ENCODE measurements at regions not wholly inside any gene's neighbourhood (a gene's known extent, or its start where the extent isn't known, plus 50 kb on each side); places are given as distances from the start of the nearest gene placed in this dataset.

DNA sequence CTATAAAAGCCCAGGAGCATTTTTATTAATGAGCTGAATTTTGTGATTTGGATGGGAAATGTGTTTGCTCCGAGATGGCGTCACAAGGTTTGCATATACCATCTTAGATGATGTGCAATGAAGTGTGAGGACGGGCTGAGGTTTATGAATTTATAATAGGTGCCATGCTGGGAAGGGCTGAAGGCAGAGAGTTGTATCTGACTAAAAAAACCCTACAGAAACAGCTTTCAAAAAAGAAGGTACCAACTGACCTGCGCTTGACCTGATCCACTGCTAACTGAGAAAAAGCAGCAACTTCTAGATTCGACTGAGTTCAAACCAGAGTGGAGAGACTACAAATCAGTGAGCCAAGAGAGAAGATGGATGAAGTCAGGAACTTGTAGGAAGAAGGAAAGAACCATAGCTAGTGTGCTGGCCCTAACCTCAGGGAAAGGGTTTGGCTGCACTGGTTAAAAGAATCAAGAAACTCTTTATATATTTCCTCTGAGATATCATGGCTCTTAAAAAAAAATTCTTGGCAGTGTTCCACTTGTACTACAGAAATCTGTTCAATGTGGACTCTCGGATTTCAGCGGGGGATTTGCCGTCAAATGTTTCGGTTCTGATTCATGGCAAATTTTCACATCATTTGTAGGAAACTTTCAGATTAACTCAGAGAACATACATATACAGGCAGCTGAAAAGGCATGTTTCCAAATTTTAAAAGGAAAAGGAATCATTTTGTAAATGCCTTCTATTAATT lies 56.5 kb upstream of the HDGFL1 start:
- TF ChIP-seq HNF4A (conservative IDR thresholded peaks at IDR 0.05) (no peak), JUND (IDR thresholded peaks at IDR 0.05) (no peak), FOXA2 (IDR thresholded peaks at IDR 0.05) (no peak), EGR1 (IDR thresholded peaks at IDR 0.05; ENCODE audit: low read depth in 2 of 2) (no peak), SP1 (IDR thresholded peaks at IDR 0.05) (no peak), RAD21 (IDR thresholded peaks at IDR 0.05) (no peak), RXRA (IDR thresholded peaks at IDR 0.05) (no peak), GABPA (IDR thresholded peaks at IDR 0.05 in 1 of 2, conservative IDR thresholded peaks at IDR 0.05 in 1 of 2) (no peak), HNF4G (IDR thresholded peaks at IDR 0.05) (no peak), NR2F2 (IDR thresholded peaks at IDR 0.05) (no peak), TAF1 (conservative IDR thresholded peaks at IDR 0.05) (no peak), YY1 (IDR thresholded peaks at IDR 0.05) (no peak)
- TF ChIP-seq, protein P1, sequence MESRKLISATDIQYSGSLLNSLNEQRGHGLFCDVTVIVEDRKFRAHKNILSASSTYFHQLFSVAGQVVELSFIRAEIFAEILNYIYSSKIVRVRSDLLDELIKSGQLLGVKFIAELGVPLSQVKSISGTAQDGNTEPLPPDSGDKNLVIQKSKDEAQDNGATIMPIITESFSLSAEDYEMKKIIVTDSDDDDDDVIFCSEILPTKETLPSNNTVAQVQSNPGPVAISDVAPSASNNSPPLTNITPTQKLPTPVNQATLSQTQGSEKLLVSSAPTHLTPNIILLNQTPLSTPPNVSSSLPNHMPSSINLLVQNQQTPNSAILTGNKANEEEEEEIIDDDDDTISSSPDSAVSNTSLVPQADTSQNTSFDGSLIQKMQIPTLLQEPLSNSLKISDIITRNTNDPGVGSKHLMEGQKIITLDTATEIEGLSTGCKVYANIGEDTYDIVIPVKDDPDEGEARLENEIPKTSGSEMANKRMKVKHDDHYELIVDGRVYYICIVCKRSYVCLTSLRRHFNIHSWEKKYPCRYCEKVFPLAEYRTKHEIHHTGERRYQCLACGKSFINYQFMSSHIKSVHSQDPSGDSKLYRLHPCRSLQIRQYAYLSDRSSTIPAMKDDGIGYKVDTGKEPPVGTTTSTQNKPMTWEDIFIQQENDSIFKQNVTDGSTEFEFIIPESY (IDR thresholded peaks at IDR 0.05) = no peak
- TF ChIP-seq, protein P2, sequence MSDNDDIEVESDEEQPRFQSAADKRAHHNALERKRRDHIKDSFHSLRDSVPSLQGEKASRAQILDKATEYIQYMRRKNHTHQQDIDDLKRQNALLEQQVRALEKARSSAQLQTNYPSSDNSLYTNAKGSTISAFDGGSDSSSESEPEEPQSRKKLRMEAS (IDR thresholded peaks at IDR 0.05) = no peak
- TF ChIP-seq, protein P3, sequence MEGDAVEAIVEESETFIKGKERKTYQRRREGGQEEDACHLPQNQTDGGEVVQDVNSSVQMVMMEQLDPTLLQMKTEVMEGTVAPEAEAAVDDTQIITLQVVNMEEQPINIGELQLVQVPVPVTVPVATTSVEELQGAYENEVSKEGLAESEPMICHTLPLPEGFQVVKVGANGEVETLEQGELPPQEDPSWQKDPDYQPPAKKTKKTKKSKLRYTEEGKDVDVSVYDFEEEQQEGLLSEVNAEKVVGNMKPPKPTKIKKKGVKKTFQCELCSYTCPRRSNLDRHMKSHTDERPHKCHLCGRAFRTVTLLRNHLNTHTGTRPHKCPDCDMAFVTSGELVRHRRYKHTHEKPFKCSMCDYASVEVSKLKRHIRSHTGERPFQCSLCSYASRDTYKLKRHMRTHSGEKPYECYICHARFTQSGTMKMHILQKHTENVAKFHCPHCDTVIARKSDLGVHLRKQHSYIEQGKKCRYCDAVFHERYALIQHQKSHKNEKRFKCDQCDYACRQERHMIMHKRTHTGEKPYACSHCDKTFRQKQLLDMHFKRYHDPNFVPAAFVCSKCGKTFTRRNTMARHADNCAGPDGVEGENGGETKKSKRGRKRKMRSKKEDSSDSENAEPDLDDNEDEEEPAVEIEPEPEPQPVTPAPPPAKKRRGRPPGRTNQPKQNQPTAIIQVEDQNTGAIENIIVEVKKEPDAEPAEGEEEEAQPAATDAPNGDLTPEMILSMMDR (IDR thresholded peaks at IDR 0.05; ENCODE audit: low read depth, low read length, missing input control) = no peak
- TF ChIP-seq, protein P4, sequence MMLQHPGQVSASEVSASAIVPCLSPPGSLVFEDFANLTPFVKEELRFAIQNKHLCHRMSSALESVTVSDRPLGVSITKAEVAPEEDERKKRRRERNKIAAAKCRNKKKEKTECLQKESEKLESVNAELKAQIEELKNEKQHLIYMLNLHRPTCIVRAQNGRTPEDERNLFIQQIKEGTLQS (IDR thresholded peaks at IDR 0.05) = no peak
- TF ChIP-seq, protein P5, sequence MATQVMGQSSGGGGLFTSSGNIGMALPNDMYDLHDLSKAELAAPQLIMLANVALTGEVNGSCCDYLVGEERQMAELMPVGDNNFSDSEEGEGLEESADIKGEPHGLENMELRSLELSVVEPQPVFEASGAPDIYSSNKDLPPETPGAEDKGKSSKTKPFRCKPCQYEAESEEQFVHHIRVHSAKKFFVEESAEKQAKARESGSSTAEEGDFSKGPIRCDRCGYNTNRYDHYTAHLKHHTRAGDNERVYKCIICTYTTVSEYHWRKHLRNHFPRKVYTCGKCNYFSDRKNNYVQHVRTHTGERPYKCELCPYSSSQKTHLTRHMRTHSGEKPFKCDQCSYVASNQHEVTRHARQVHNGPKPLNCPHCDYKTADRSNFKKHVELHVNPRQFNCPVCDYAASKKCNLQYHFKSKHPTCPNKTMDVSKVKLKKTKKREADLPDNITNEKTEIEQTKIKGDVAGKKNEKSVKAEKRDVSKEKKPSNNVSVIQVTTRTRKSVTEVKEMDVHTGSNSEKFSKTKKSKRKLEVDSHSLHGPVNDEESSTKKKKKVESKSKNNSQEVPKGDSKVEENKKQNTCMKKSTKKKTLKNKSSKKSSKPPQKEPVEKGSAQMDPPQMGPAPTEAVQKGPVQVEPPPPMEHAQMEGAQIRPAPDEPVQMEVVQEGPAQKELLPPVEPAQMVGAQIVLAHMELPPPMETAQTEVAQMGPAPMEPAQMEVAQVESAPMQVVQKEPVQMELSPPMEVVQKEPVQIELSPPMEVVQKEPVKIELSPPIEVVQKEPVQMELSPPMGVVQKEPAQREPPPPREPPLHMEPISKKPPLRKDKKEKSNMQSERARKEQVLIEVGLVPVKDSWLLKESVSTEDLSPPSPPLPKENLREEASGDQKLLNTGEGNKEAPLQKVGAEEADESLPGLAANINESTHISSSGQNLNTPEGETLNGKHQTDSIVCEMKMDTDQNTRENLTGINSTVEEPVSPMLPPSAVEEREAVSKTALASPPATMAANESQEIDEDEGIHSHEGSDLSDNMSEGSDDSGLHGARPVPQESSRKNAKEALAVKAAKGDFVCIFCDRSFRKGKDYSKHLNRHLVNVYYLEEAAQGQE (IDR thresholded peaks at IDR 0.05) = no peak
- no peak for DNase-seq (ENCODE audit: low spot score)
- Histone ChIP-seq H3K27ac (ENCODE audit: low read depth in 1 of 2, low read length in 2 of 2) (no peak overlapping the region), H3K4me3 (ENCODE audit: low read depth in 1 of 3, low read length in 3 of 3) (no peak overlapping the region), H3K9ac (ENCODE audit: low read depth in 1 of 2, low read length in 2 of 2) (no peak overlapping the region), H3K9me3 (ENCODE audit: control insufficient read depth in 4 of 4, low read length in 3 of 4) (no peaks in the 10 kb centered on the region), H3K27me3 (ENCODE audit: control insufficient read depth in 4 of 4, insufficient read depth in 4 of 4, low read length in 3 of 4) (no peaks in the 10 kb centered on the region), H3K4me1 (ENCODE audit: control insufficient read depth in 4 of 4, insufficient read depth in 4 of 4, low read length in 3 of 4) (no peaks in the 10 kb centered on the region), H3K36me3 (ENCODE audit: control insufficient read depth in 4 of 4, insufficient read depth in 3 of 4, low read depth in 1 of 4, low read length in 3 of 4) (no peaks in the 10 kb centered on the region)
- 86% methylated on average over 9 of the region's 9 CpGs for WGBS
